Testis (tissue), 2 donors: ENCODE measurements at regions not wholly inside any gene's neighbourhood (a gene's known extent, or its start where the extent isn't known, plus 50 kb on each side); places are given as distances from the start of the nearest gene placed in this dataset.

Source experiments
- POLR2A ChIP-seq: fragments of 450-650 bp; IDR thresholded peaks from one replicate; pipeline ENCODE4 v1.6.1; 2017; ENCODE audit warnings: antibody characterized with exemption, mild to moderate bottlenecking, moderate library complexity
- TF ChIP-seq, protein P1 (sequence below), 3 experiments: fragments of 450-650 bp in 2 of 3; fragments of 200-600 bp in 1 of 3; sonication (generic) in 1 of 3; IDR thresholded peaks; one replicate each; pipeline ENCODE4 v1.5.1; 2016 to 2019; ENCODE audit warnings: antibody characterized with exemption in 3 of 3, mild to moderate bottlenecking in 2 of 3, moderate library complexity in 1 of 3

- TF ChIP-seq, protein P1, sequence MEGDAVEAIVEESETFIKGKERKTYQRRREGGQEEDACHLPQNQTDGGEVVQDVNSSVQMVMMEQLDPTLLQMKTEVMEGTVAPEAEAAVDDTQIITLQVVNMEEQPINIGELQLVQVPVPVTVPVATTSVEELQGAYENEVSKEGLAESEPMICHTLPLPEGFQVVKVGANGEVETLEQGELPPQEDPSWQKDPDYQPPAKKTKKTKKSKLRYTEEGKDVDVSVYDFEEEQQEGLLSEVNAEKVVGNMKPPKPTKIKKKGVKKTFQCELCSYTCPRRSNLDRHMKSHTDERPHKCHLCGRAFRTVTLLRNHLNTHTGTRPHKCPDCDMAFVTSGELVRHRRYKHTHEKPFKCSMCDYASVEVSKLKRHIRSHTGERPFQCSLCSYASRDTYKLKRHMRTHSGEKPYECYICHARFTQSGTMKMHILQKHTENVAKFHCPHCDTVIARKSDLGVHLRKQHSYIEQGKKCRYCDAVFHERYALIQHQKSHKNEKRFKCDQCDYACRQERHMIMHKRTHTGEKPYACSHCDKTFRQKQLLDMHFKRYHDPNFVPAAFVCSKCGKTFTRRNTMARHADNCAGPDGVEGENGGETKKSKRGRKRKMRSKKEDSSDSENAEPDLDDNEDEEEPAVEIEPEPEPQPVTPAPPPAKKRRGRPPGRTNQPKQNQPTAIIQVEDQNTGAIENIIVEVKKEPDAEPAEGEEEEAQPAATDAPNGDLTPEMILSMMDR (IDR thresholded peaks at IDR 0.05), result no peak
- no peak for TF ChIP-seq POLR2A
These were observed 381.9 kb downstream of the THBS2 start for GRCh38 chr6:168871642-168872315.
